Endothelial cell of umbilical vein (primary cell): ENCODE measurements at regions not wholly inside any gene's neighbourhood (a gene's known extent, or its start where the extent isn't known, plus 50 kb on each side); places are given as distances from the start of the nearest gene placed in this dataset.

ENCODE experiments used
- BruUV-seq: library from RNA; stranded (reverse); fragments of 400-500 nt; replicated peaks from 2 replicates; lab custom pipeline; 2021; lab: Mats Ljungman, UMichigan
- CTCF ChIA-PET: fragments of 300-600, 350-600 bp; sonication (Branson Sonifier 250); formaldehyde crosslinking; loops from one replicate; lab custom pipeline; 2021; ENCODE audit warnings: antibody characterized with exemption, inconsistent platforms; lab: Charles Lee
- POLR2A ChIA-PET: fragments of 300-600, 350-600 bp; sonication (Branson Sonifier 250); formaldehyde crosslinking; loops from one replicate; lab custom pipeline; 2021; ENCODE audit warnings: antibody characterized with exemption, inconsistent platforms; lab: Charles Lee
- DNase-seq: peaks from one replicate; pipeline ENCODE4 v3.0.0-alpha.2; 2011; ENCODE audit warnings: low read depth, low spot score
- FAIRE-seq: peaks from 2 replicates; lab custom pipeline; 2011; peaks lifted over from hg19 to GRCh38; lab: Jason Lieb, UNC
- H2AFZ ChIP-seq: 2 replicates; pipeline ENCODE4 v1.6.0; 2012; ENCODE audit warnings: low read depth, low read length, control low read depth, inconsistent platforms
- H3K27ac ChIP-seq: 2 replicates; pipeline ENCODE4 v1.5.1; 2011; ENCODE audit warnings: low read depth, mild to moderate bottlenecking, control low read depth, low read length, moderate library complexity; ENCODE audit not compliant: insufficient read depth
- H3K27me3 ChIP-seq, 2 experiments: 2 replicates each; pipeline versions ENCODE4 v1.6.0 to v1.6.1; 2011; ENCODE audit warnings: low read length in 2 of 2, mixed read lengths in 1 of 2; ENCODE audit not compliant: control insufficient read depth in 2 of 2, insufficient read depth in 2 of 2
- H3K36me3 ChIP-seq, 2 experiments: 2 replicates in 1 of 2; 3 replicates in 1 of 2; pipeline ENCODE4 v1.5.1; 2011; ENCODE audit warnings: low read length in 2 of 2, mild to moderate bottlenecking in 1 of 2, moderate library complexity in 1 of 2; ENCODE audit not compliant: control insufficient read depth in 2 of 2, insufficient read depth in 2 of 2; ENCODE audit errors: extremely low read depth in 1 of 2
- H3K4me1 ChIP-seq: 3 replicates; pipeline ENCODE4 v1.5.1; 2011; ENCODE audit warnings: mild to moderate bottlenecking, low read length; ENCODE audit not compliant: control insufficient read depth, insufficient read depth; ENCODE audit errors: extremely low read depth
- H3K4me2 ChIP-seq: 2 replicates; pipeline ENCODE4 v1.6.1; 2011; ENCODE audit warnings: low read length, control low read depth, mixed read lengths; ENCODE audit not compliant: insufficient read depth
- H3K4me3 ChIP-seq, 3 experiments: fragments of 200-600 bp in 1 of 3; sonication (generic), shearing (Covaris generic) in 1 of 3; replicated peaks in 1 of 3; 2 replicates each; pipeline ENCODE4 v1.5.1; 2011 to 2016; ENCODE audit warnings: control low read depth in 3 of 3, low read length in 3 of 3, mild to moderate bottlenecking in 2 of 3, inconsistent platforms in 1 of 3, low read depth in 1 of 3, moderate library complexity in 1 of 3; ENCODE audit not compliant: insufficient read depth in 1 of 3
- H3K79me2 ChIP-seq: 2 replicates; pipeline ENCODE4 v1.6.0; 2012; ENCODE audit warnings: low read length, inconsistent platforms; ENCODE audit not compliant: control insufficient read depth, insufficient read depth
- H3K9ac ChIP-seq: replicated peaks from 2 replicates; pipeline ENCODE3; 2011; ENCODE audit warnings: low read length, control low read depth; ENCODE audit not compliant: insufficient read depth; ENCODE audit errors: extremely low read depth
- H3K9me1 ChIP-seq: replicated peaks from 3 replicates; pipeline ENCODE4 v1.6.0; 2011; ENCODE audit warnings: mild to moderate bottlenecking, low read length; ENCODE audit not compliant: control insufficient read depth, insufficient read depth; ENCODE audit errors: extremely low read depth
- H3K9me3 ChIP-seq: replicated peaks from 2 replicates; pipeline ENCODE4 v1.5.1; 2012; ENCODE audit warnings: low read length, inconsistent platforms; ENCODE audit not compliant: control insufficient read depth, insufficient read depth
- H4K20me1 ChIP-seq: replicated peaks from 2 replicates; pipeline ENCODE3; 2011; ENCODE audit warnings: mild to moderate bottlenecking, low read length; ENCODE audit not compliant: control insufficient read depth, insufficient read depth; ENCODE audit errors: extremely low read depth
- EZH2 ChIP-seq: IDR thresholded peaks from 2 replicates; pipeline ENCODE4 v1.6.1; 2012; ENCODE audit warnings: borderline replicate concordance, low read depth, mild to moderate bottlenecking, moderate library complexity, low read length, inconsistent platforms; ENCODE audit not compliant: severe bottlenecking
- FOS ChIP-seq: IDR thresholded peaks from 2 replicates; pipeline ENCODE4 v1.6.1; 2011; ENCODE audit warnings: mild to moderate bottlenecking, low read length, moderate library complexity, borderline replicate concordance; ENCODE audit not compliant: insufficient read depth
- GATA2 ChIP-seq: IDR thresholded peaks from 2 replicates; pipeline ENCODE4 v1.7.0; 2011; ENCODE audit warnings: low read depth, mild to moderate bottlenecking, moderate library complexity, mixed read lengths, low read length; ENCODE audit not compliant: insufficient read length, insufficient read depth
- JUN ChIP-seq: IDR thresholded peaks from 2 replicates; pipeline ENCODE4 v1.6.1; 2011; ENCODE audit warnings: borderline replicate concordance, low read depth; ENCODE audit not compliant: insufficient read length, insufficient read depth
- MYC ChIP-seq: IDR thresholded peaks from one replicate; pipeline ENCODE4 v1.6.1; 2011; ENCODE audit warnings: mild to moderate bottlenecking, low read depth, low read length
- POLR2A ChIP-seq: IDR thresholded peaks from 2 replicates; pipeline ENCODE4 v1.6.1; 2012; ENCODE audit warnings: low read depth, mild to moderate bottlenecking, control low read depth, low read length
- POLR2AphosphoS5 ChIP-seq: IDR thresholded peaks from 2 replicates; pipeline ENCODE4 v1.6.1; 2012; ENCODE audit warnings: low read depth, mild to moderate bottlenecking, control low read depth, low read length, moderate library complexity; ENCODE audit not compliant: insufficient read depth
- dilution Hi-C: fragments of 300-500 bp; cut with MboI; formaldehyde crosslinking; loops from one replicate; pipeline ENCODE4 v1.15.0; 2019; ENCODE audit warnings: low sequenced_read_pairs; ENCODE audit not compliant: extremely low pct_ligation_motif_present
- intact Hi-C: fragments of 100-400 bp; cut with micrococcal nuclease; formaldehyde crosslinking; loops from one replicate; pipeline ENCODE4 v1.10.0; 2022
- TF ChIP-seq, protein P1 (sequence below), 2 donors: IDR thresholded peaks; 1 replicate in 1 of 2; 2 replicates in 1 of 2; pipeline ENCODE4 v1.5.1; 2011; ENCODE audit warnings: low read length in 2 of 2, mild to moderate bottlenecking in 2 of 2, moderate library complexity in 2 of 2, control low read depth in 1 of 2, inconsistent platforms in 1 of 2, low read depth in 1 of 2; ENCODE audit not compliant: insufficient read depth in 1 of 2; ENCODE audit errors: extremely low read depth in 1 of 2
- TF ChIP-seq, protein P2 (sequence below): IDR thresholded peaks from 2 replicates; pipeline ENCODE4 v1.6.1; 2011; ENCODE audit not compliant: insufficient read depth, insufficient read length

DNA sequence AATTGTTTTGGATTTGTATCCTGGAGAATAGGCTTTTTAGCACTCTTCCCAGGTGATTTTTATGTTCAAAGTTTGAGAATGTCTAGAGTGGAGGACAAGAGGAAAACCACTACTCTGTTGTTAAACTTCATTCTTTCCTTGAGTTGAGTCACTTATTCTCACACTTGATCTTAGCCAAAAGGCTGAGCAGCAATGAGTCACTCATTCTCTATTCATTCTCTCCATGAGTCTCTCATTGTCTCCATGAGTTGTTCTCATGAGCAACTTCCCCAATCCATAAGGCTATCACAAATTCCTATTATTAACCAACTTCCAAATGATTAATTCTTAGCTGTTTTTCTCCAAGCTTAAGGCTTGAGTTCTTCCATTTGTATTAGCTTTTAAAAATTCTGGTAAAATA is 1393.3 kb downstream of the CDH8 start:
- H3K9me3 ChIP-seq, result peaks cover 4% of the 10 kb centered on the region
- H3K9ac ChIP-seq, result no peak overlapping the region
- no peaks in the 10 kb centered on the region for H3K27me3 ChIP-seq
- dilution Hi-C loops (no loop called here), intact Hi-C loops (no loop called here)
- no peaks in the 10 kb centered on the region for H3K36me3 ChIP-seq
- no peaks in the 10 kb centered on the region for H3K79me2 ChIP-seq
- no peaks in the 10 kb centered on the region for H4K20me1 ChIP-seq
- no peak overlapping the region for H3K4me3 ChIP-seq
- no peak overlapping the region for H3K4me2 ChIP-seq
- DNase-seq, result no peak
- POLR2A ChIA-PET, result no interaction called here
- no peak for TF ChIP-seq POLR2A
- CTCF ChIA-PET, result no interaction called here
- no peak overlapping the region for H2AFZ ChIP-seq
- H3K9me1 ChIP-seq, result no peaks in the 10 kb centered on the region
- FAIRE-seq, result no peak
- no TSS peak for BruUV-seq
- H3K27ac ChIP-seq, result no peak overlapping the region
- no peaks in the 10 kb centered on the region for H3K4me1 ChIP-seq

DNA sequence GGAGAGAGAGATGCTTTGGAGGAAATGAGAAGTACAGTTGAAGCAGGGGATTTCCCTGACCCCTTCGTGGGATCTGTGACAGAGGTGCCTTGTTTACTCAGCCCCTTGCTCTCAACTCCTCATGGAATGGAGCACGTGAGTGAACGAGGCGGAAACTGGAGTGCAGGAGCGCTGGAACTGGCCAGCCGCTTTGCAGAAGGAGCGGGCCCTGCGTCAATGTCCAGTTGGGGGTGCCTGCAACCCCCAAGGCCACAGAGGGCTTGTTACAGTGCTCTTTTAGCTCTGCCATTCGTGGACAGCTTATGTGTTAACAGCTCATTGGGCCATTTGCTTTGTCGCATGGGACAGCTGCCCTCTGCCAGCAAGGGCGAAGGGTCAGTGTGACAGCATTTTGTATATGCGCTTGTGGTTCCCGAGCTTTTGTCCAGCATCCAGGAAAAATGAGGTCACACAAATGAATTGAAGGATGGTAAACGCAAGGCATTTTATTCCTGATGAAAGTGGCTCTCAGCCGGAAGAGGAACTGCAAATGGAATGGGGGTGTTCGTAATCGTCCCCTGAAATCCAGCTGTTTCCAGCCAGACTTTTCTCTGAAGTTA is 1395.1 kb downstream of the CDH8 start:
- DNase-seq (no peak), FAIRE-seq (no peak)
- H3K9me3 ChIP-seq, result no peaks in the 10 kb centered on the region
- no peaks in the 10 kb centered on the region for H3K4me1 ChIP-seq
- H3K4me3 ChIP-seq, result no peak overlapping the region
- no TSS peak for BruUV-seq
- no peak overlapping the region for H2AFZ ChIP-seq
- dilution Hi-C loops (no loop called here), intact Hi-C loops (no loop called here)
- TF ChIP-seq JUN (no peak), GATA2 (no peak), MYC (no peak), POLR2AphosphoS5 (no peak), POLR2A (no peak), EZH2 (no peak), FOS (no peak)
- TF ChIP-seq, protein P1, sequence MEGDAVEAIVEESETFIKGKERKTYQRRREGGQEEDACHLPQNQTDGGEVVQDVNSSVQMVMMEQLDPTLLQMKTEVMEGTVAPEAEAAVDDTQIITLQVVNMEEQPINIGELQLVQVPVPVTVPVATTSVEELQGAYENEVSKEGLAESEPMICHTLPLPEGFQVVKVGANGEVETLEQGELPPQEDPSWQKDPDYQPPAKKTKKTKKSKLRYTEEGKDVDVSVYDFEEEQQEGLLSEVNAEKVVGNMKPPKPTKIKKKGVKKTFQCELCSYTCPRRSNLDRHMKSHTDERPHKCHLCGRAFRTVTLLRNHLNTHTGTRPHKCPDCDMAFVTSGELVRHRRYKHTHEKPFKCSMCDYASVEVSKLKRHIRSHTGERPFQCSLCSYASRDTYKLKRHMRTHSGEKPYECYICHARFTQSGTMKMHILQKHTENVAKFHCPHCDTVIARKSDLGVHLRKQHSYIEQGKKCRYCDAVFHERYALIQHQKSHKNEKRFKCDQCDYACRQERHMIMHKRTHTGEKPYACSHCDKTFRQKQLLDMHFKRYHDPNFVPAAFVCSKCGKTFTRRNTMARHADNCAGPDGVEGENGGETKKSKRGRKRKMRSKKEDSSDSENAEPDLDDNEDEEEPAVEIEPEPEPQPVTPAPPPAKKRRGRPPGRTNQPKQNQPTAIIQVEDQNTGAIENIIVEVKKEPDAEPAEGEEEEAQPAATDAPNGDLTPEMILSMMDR (IDR thresholded peaks at IDR 0.05; ENCODE audit: extremely low read depth in 1 of 2, insufficient read depth in 1 of 2, low read depth in 1 of 2, low read length in 2 of 2), result no peak
- TF ChIP-seq, protein P2, sequence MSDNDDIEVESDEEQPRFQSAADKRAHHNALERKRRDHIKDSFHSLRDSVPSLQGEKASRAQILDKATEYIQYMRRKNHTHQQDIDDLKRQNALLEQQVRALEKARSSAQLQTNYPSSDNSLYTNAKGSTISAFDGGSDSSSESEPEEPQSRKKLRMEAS, result no peak
- no peak overlapping the region for H3K27ac ChIP-seq
- H3K9me1 ChIP-seq, result no peaks in the 10 kb centered on the region
- H3K4me2 ChIP-seq, result no peak overlapping the region
- H3K36me3 ChIP-seq, result no peaks in the 10 kb centered on the region
- no peak overlapping the region for H3K9ac ChIP-seq
- ChIA-PET CTCF (no interaction called here), POLR2A (no interaction called here)
- H3K27me3 ChIP-seq, result no peaks in the 10 kb centered on the region
- H3K79me2 ChIP-seq, result no peaks in the 10 kb centered on the region
- no peaks in the 10 kb centered on the region for H4K20me1 ChIP-seq
